ENCODE measurements at regions not wholly inside any gene's neighbourhood (a gene's known extent, or its start where the extent isn't known, plus 50 kb on each side); places are given as distances from the start of the nearest gene placed in this dataset.

DNA sequence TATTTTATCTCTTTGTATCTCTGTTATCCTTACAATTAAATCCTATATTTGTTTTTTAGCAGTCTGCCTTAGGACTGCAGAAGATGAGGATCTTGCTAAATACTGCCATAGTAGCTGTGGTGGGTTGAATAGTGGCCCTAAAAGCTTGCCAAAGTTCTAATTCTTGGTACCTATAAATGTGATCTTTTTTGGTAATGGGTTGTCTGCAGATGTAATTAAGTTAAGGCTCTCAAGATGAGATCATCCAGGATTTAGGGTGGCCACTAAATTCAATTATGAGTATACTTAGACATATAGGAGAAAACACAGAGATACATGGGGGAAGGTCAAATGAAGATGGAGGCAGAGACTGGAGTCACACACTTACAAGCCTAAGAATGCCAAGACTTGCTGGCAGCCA, 1753.7 kb downstream of the RPA4 start:
- TF ChIP-seq EP300 (IDR thresholded peaks at IDR 0.05) = no peak
- no peak for TF ChIP-seq CTCF (IDR thresholded peaks at IDR 0.05)
